ENCODE measurements at regions not wholly inside any gene's neighbourhood (a gene's known extent, or its start where the extent isn't known, plus 50 kb on each side); places are given as distances from the start of the nearest gene placed in this dataset.
A peak's percentile ranks its signal among the peaks of the same experiment; 100 is the strongest.

DNA sequence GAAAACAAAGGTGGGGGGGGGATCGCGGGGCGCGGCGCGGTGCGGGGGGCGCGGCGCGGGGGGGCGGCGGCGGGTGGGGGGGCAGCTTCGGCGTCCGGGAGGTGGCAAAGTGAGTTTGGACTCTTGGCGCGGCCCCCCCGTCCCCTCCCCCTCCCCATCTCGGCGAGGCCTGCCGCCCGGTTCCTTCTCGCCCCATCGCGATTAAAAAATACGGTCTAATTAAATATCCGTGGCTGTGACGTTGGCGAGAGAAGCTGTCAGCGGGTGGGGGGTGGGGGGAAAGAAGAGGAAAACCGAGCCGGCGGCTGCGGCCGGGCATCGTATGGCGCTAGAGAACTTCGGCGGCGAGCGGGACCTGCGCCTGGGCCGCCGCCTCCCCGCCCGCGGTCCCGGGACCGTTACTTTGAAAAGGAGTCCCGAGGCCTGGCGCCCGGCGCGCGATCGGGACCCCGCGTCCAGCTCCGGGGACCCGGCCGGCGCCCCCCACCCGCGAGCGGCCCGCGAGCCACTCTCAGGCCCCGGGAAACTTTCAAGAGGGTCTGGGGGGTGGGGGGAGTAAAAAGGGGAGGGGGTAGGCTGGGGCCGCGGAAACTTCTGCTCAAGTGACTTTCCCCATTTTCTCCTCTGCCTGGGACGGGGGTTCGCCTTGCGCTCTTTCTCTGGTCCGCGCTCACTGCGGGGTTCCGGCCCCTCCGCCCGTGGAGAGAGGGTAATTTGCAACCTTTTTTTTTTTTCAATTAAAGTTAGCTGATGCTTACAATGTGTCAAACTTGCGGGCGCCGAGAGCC is 146.3 kb upstream of the ZNF536 start:
- Histone ChIP-seq H3K9me3 (ENCODE audit: control insufficient read depth, insufficient read depth, low read depth, low read length) (no peaks in the 10 kb centered on the region), H3K4me3 (ENCODE audit: low read depth, low read length) (peak overlapping the region; percentile 53), H3K36me3 (ENCODE audit: control insufficient read depth in 2 of 2, insufficient read depth in 1 of 2, low read length in 2 of 2) (no peaks in the 10 kb centered on the region), H3K27ac (ENCODE audit: extremely low read depth, low read depth, low read length) (peak overlapping the region; percentile 84), H3K4me1 (ENCODE audit: control insufficient read depth, insufficient read depth, low read length) (peaks cover 42% of the 10 kb centered on the region)
- ChIA-PET POLR2A (interaction anchor here (0.6 to 1.1 kb wide), 8 partner anchors 10 to 560 kb away, joined by 3 to 6 read pairs (median 4); no protein-coding TSS in a partner anchor), CTCF (interaction anchor here (0.9 to 1.3 kb wide), 6 partner anchors 12 to 240 kb away, joined by 3 to 6 read pairs (median 4); no protein-coding TSS in a partner anchor)
- TF ChIP-seq PRDM4 (tag by site-specific recombination; IDR thresholded peaks at IDR 0.05) (peak; percentile 7; the same call in 1 of the 2 replicates), ZNF324 (tag by site-specific recombination; IDR thresholded peaks at IDR 0.05) (no peak), ZNF37A (tag by site-specific recombination; IDR thresholded peaks at IDR 0.05) (0 out of 2 replicates have a peak, but pooled peaks have one; percentile 30), ZNF266 (tag by site-specific recombination; IDR thresholded peaks at IDR 0.05; ENCODE audit: low read depth) (no peak), IKZF3 (tag by site-specific recombination; IDR thresholded peaks at IDR 0.05) (0 out of 2 replicates have a peak, but pooled peaks have one; percentile 14), MYNN (tag by site-specific recombination; IDR thresholded peaks at IDR 0.05; ENCODE audit: borderline replicate concordance) (peak; percentile 98), ZSCAN30 (tag by site-specific recombination; IDR thresholded peaks at IDR 0.05) (peak; percentile 49; the same call in 1 of the 2 replicates), GLIS1 (tag by site-specific recombination; IDR thresholded peaks at IDR 0.05) (0 out of 2 replicates have a peak, but pooled peaks have one; percentile 48), ZNF510 (tag by site-specific recombination; IDR thresholded peaks at IDR 0.05; ENCODE audit: insufficient replicate concordance) (no peak), ZNF558 (tag by site-specific recombination; IDR thresholded peaks at IDR 0.05) (0 out of 2 replicates have a peak, but pooled peaks have one; percentile 22), ZFP3 (tag by site-specific recombination; IDR thresholded peaks at IDR 0.05; ENCODE audit: low read depth) (no peak), ZNF621 (tag by site-specific recombination; IDR thresholded peaks at IDR 0.05) (no peak), TRIM28 (IDR thresholded peaks at IDR 0.05; ENCODE audit: borderline replicate concordance, low read length) (no peak), KLF8 (tag by site-specific recombination; IDR thresholded peaks at IDR 0.05) (peak; percentile 14; the same call in 1 of the 2 replicates), ZNF302 (tag by site-specific recombination; IDR thresholded peaks at IDR 0.05; ENCODE audit: low read depth) (no peak), ZFP37 (tag by site-specific recombination; IDR thresholded peaks at IDR 0.05) (no peak), PRDM1 (tag by site-specific recombination; IDR thresholded peaks at IDR 0.05) (peak; percentile 53; the same call in 1 of the 2 replicates), OVOL3 (tag by site-specific recombination; IDR thresholded peaks at IDR 0.05) (peak; percentile 39; the same call in 1 of the 2 replicates), BCL11B (tag by site-specific recombination; IDR thresholded peaks at IDR 0.05; ENCODE audit: low read depth) (no peak), ZFP41 (tag by site-specific recombination; IDR thresholded peaks at IDR 0.05; ENCODE audit: borderline replicate concordance) (no peak), ZNF660 (tag by site-specific recombination; IDR thresholded peaks at IDR 0.05) (peak; percentile 11; the same call in 1 of the 2 replicates), ZNF433 (tag by site-specific recombination; IDR thresholded peaks at IDR 0.05; ENCODE audit: low read depth) (no peak), ZNF561 (tag by site-specific recombination; IDR thresholded peaks at IDR 0.05; ENCODE audit: borderline replicate concordance) (peak; percentile 10; the same call in 1 of the 2 replicates), GLIS2 (tag by site-specific recombination; IDR thresholded peaks at IDR 0.05) (peak; percentile 55), ZNF2 (tag by site-specific recombination; IDR thresholded peaks at IDR 0.05) (no peak), ZNF473 (tag by site-specific recombination; IDR thresholded peaks at IDR 0.05) (no peak), ZNF214 (tag by site-specific recombination; IDR thresholded peaks at IDR 0.05; ENCODE audit: borderline replicate concordance) (no peak)
- TF ChIP-seq, protein P1, sequence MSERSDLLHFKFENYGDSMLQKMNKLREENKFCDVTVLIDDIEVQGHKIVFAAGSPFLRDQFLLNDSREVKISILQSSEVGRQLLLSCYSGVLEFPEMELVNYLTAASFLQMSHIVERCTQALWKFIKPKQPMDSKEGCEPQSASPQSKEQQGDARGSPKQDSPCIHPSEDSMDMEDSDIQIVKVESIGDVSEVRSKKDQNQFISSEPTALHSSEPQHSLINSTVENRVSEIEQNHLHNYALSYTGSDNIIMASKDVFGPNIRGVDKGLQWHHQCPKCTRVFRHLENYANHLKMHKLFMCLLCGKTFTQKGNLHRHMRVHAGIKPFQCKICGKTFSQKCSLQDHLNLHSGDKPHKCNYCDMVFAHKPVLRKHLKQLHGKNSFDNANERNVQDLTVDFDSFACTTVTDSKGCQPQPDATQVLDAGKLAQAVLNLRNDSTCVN (tag by site-specific recombination; optimal IDR thresholded peaks at IDR 0.05): peak; percentile 85
- TF ChIP-seq, protein P2, sequence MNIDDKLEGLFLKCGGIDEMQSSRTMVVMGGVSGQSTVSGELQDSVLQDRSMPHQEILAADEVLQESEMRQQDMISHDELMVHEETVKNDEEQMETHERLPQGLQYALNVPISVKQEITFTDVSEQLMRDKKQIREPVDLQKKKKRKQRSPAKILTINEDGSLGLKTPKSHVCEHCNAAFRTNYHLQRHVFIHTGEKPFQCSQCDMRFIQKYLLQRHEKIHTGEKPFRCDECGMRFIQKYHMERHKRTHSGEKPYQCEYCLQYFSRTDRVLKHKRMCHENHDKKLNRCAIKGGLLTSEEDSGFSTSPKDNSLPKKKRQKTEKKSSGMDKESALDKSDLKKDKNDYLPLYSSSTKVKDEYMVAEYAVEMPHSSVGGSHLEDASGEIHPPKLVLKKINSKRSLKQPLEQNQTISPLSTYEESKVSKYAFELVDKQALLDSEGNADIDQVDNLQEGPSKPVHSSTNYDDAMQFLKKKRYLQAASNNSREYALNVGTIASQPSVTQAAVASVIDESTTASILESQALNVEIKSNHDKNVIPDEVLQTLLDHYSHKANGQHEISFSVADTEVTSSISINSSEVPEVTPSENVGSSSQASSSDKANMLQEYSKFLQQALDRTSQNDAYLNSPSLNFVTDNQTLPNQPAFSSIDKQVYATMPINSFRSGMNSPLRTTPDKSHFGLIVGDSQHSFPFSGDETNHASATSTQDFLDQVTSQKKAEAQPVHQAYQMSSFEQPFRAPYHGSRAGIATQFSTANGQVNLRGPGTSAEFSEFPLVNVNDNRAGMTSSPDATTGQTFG (tag by site-specific recombination; IDR thresholded peaks at IDR 0.05; ENCODE audit: borderline replicate concordance): no peak
- TF ChIP-seq, protein P3, sequence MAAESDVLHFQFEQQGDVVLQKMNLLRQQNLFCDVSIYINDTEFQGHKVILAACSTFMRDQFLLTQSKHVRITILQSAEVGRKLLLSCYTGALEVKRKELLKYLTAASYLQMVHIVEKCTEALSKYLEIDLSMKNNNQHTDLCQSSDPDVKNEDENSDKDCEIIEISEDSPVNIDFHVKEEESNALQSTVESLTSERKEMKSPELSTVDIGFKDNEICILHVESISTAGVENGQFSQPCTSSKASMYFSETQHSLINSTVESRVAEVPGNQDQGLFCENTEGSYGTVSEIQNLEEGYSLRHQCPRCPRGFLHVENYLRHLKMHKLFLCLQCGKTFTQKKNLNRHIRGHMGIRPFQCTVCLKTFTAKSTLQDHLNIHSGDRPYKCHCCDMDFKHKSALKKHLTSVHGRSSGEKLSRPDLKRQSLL (tag by site-specific recombination; IDR thresholded peaks at IDR 0.05): peak; percentile 58; the same call in 1 of the 2 replicates
